Pulmonary artery endothelial cell (primary cell): ENCODE measurements at regions not wholly inside any gene's neighbourhood (a gene's known extent, or its start where the extent isn't known, plus 50 kb on each side); places are given as distances from the start of the nearest gene placed in this dataset.
A peak's percentile ranks its signal among the peaks of the same experiment; 100 is the strongest.

Experiments
- DNase-seq: peaks from one replicate; pipeline ENCODE4 v3.0.0-alpha.2; 2011; ENCODE audit warnings: low read depth, low spot score

DNA sequence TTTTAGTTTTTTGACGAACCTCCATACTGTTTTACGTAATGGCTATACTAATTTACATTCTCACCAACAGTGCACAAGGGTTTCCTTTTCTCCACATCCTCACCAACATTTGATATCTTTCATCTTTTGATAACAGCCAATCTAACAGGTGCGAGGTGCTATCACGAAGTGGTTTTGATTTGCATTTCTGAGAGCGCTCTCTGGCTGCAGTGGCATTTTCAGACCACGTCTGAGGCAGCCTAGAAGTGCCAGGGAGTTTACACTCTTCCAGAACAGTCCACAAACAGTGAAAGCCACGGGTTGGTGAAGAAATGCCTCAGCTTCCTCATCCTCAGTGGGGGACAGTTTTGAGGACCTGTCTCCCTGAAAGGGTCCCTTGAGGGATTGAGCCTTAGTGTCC lies 471.0 kb downstream of the BCOR start:
- no peak for DNase-seq

DNA sequence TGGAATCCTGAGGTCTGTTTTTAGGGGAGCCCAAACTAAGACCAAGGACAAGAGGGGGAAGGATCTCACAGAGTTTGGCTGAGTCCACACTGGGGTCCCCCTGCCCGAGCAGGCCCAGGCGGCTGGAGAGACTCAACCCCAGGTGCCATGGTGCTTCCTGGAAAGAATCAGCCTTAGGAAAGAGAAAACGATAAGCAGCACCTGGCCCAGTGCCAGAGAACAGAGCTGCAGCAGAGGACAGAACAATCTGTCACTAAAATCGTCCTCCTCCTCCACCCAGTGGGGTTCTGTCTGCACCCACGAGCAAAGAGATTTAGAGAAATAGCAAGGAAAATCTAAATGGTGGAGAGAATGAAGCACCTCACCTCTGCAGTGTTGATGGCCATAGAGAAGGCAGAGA lies 470.5 kb downstream of the BCOR start:
- no peak for DNase-seq

DNA sequence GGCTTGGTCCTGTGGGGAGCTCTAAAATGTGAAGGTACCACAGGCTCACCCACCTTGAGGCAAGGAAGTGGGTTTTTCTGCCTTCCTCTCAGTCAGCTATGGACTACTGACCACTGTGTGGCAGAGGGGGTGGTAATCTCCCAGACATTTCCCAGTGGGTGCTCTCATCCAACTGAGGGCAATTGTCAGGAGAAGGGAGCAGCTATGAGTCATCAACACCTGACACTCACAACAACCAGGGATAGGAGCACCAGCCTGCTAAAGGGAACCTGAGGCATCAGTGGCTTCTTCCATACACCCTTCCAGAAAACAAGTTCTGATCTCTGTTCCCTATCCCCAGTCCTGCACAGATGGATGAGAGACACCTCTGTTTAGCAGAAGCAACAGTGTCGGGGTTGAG lies 468.8 kb downstream of the BCOR start:
- DNase-seq: no peak

DNA sequence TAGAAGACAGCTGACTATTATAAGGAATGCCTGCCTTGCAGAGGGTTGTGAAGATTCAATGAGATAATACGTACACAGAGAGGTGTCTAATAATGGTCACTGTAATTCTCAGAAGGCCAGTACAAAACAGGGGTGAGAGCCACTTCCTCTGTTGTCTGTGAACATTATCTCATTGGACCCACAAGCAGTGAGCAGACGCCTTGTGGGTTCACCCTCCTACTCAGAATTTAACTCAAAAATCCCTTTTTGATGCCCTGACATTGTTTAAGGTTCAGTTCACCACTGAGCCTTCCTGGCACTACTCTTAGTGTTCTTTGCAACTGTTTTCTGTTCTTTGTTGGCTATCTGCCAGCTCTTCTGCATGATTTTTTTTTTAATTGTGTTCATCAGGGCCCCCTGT lies 467.4 kb downstream of the BCOR start:
- DNase-seq: no peak

DNA sequence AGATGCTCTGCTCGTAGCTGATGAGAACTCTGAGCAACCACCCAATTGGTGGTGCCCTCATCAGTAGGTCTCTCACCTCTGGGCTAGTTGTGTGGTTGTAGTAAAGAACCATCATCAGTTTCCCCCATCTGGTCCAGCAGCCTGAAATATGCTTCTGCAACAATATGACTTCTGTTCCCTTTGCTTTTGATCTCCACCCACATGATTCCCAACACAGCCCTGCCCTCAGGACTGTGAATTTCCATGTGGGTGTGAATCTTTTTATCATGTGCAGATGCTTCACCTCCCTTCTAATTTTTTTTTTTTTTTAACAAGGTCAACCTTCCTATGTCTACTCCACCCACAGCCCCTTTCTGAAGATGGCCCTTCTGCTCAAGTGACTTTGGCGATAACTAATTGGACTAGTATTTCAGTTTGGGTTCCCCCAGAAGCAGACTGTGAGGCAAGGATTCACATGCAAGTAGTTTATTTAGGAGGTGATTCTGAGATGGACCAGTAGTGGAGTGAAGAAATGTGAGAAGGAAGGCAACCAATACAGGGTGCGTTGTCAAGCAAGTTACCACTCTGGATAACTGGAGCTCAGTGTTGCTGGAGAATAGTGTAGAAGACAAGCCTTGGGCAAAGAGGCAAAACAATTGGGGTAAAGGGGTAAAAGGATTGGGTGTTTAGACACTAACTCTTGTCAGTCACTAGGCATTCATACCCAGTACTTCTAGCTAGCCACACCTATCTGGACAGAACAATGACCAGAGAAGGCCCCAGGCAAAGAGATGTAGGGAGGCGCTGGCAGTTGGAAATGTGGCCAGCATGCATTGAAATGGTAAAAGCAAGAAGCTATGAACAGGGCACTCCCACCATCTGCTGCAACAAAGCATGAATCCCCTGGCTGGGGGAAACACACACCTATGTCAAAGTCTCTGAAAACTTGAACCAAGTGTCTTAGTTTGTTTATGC lies 466.2 kb downstream of the BCOR start:
- no peak for DNase-seq

DNA sequence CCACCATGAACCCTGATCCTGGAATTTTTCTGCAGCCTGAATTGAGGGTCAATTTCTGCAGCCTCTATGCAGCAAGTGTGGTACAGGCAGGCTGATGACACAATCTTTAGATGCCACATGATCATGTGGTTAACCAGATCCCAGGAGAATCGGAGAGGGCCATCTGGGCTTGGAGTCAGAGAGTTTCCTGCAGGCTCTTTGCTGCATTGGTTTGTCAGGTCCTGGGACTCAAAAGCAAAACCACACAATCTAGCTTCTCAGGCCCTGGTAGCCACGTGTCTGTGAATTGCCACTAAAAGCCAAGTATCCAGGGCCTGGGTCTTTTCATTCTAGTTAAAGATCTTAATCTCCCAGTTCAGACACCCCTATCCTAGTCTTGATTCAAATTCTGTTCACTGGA lies 464.5 kb downstream of the BCOR start:
- no peak for DNase-seq

DNA sequence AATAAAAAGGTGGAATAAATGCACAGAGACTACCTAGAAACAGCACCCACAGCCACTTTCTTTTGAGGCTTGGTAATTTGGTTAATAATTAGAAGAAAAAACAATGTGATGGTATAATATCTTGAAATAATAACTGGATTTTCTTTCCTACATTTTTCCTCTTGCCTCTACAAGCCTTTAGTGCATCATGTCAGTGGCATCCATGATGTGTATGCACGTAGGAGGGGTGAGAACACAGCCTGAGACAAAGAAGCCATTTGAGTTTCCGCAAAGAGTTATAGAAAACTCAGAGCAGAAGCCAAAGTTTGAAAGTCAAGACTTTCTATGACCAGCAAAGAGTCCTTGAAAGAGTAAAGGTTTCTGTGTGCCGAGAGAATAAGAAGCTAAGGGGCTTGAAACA lies 461.3 kb downstream of the BCOR start:
- DNase-seq: no peak

DNA sequence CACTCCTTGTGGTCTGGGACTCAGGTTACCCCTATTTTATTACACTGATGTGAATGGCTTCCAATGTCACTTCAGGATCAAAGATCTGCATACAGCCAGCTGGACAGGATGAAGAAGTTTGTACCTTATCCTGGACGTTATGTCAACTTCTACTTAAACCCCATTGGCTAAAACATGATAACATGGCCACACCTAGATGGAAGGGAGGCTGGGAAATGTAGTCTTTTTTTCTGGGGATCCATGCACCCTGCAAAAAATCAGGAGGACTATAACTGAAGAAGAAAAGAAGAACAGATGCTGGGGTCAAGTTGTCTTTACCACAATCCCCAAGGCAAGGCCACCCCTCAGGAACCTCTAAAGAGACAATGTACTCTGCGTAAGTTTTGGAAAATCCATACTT lies 459.2 kb downstream of the BCOR start:
- no peak for DNase-seq

DNA sequence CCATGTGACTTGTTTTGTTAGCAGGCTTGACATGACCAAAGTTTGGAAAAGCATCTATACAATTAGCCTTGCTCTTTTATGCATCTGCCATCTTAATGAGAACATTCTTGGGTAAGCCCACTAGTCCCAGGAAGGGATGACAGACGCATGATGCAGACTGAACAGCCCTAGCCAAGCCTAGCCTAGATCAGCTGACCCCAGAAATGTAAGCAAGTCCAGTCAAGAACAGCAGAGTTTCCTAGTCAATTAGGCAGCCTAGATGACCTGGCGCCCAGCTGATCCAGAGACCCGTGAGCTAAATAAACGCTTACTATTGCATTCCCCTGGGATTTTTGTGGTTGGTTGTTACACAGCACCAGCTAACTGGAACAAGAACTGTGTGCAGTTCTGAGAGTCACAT lies 457.9 kb downstream of the BCOR start:
- DNase-seq: no peak

DNA sequence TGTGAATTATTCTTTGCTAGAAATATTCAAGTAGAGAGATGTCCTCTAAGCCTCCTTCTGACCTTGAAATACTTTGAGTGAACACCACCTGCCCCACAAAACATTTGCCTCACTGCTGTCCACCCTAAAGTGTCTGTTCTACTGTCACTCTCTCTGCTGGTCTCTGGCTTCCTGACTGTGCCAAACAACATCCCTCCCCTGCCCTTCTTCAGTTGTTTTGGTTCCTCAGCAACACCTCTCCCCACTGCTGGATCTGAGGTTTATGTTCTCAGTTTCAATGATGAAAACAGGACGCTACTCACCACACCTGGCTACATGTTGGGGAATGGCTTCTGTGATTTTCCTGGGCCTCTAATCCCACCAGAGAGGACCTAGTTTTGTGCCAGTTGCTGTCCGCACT lies 456.9 kb downstream of the BCOR start:
- DNase-seq: no peak

DNA sequence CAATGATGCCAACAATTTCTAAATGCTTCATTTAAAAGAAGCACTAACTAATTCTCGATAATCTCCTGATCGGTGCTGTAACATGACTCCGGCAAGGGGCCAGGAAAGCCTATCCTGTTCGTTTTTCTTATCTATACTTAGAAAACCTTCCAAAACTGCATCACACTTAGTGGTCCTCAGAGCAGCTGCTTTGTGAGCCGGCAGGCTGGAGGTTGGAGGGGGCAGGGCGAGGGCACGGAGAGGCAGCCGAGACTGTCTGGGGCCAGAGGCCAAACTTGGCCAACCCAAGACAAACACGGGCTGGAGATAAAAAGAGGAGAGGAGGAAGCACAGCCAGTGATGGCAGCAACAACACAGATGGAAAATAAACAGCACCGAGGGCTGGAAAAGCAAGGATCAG lies 455.7 kb downstream of the BCOR start:
- no peak for DNase-seq

DNA sequence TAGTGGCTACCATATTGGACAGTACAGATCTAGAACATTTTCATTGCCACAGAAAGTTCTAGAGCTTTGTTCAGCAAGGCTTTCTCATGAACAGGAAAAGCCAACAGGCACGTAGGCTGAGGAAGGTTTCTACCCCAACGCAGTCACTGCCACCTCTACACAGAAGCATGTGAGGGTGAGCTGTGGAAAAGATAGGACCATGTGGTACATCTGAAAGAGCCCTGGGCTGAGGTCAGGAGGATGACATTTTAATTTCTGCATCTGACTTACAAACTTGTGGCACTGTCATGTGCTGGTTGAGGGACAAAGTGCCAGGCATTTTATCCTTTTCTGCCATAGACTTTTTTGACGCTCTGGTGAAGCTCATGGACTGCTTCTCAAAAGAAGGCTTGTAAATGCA lies 454.2 kb downstream of the BCOR start:
- no peak for DNase-seq

DNA sequence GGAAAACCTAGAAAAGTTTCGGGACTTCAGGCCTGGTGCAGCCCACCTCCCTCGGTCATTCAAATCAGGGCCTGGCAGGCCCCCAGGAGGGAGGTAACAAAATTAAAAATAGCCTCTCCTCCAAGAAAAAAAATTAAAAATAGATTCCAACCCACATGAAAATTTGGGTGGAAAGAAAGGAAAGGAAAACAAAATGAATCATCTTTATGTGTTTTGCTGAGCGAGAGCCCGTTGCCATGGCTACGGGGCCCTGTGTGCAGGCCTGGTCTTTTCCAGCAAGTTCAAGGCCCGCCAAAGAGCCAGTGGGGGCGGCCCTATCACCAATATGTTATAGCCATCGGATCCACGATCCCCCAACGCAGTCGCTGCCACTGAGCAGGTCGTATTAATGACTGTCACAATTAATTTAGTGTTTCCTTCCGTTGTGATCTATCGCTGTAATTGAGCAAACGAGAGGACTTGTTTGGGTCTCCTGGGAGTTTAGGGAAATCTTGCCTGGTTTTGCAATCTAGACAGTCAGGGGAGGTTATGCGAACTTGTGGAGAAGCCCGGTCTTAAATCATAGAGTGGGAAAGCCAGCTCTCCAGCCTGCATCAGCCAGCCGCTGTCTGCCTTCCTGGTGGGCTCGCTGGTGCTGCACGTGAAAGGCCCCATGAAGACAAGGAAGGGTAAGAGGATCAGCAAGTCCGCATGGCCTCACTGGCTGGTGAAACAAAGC lies 452.4 kb downstream of the BCOR start:
- DNase-seq: peak; percentile 26

DNA sequence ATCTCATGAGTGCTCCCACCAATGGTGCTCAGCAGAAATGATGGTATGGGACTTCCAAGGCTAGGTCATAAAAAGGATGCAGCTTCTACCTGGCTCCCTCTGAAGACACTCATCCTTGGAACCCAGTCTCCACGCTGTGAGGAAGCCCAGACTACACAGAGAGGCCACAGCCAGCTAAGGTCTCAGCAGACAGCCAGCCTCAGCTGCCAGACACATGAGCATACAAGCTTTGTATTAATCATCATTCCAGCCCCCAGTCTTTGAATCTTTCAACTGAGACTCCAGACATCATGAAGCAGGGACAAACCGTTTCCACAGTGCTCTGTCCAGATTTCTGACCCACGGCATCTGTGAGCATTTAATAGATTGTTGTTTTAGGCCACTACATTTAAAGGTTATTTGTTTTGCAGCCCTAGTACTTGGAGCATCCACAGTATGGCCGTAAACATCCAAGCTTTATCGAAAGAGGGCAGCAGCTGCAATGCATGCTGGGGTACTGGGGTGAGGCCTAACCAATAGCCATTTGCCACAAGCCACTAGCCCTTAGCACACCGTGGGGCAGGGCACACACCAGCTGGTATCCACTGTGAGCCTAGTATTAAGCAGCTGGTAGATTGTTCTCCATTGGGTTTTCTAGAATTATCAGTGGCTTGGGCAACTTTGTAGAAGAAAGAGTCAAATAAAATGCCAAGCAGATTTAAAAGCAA lies 449.1 kb downstream of the BCOR start:
- no peak for DNase-seq

DNA sequence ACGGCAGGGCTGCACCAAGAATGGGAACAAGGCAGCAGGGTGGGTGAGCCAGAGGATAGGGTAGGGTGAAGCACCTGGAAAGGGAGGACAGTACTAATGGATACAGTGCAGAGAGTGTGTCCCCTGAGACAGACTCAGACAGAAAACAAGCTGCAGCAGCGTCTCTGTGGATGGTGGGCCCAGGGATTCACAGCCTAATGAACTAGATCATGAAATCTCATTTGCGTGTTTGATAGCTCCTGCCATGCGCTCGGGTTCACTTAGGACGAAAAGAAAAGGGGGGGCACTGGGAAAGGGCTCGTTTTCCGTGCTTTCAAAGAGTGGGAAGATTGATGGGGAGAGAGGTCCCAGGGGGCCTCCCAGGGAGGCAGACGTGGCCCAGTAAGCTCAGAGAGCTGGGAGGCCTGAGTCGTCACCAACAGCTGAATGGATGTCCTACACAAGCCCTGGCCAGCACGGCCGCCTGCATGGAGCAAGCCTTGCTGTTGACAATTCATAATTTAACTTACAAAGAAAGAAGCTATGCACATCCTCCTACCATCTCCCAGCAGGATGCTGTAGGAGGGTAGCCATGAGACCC lies 446.9 kb downstream of the BCOR start:
- no peak for DNase-seq

DNA sequence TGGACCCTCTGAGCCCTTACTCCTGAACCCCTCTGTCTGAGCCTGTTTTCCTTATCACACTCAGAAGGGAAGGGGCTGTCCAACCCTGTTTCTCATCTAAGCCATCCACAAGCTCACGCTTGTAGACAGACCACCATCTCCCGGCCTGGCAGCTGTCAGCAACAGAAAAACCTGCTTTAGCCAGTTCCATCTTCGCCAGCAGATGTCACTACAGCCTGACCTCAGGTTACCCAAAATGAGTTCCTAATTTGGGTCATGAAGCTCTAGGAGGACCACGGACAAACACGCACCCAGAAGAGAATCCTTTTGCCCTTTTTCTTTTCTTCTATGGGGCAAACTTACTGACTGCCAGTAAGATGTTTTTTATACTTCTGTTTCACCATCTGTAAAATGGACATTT lies 445.4 kb downstream of the BCOR start:
- DNase-seq: no peak

DNA sequence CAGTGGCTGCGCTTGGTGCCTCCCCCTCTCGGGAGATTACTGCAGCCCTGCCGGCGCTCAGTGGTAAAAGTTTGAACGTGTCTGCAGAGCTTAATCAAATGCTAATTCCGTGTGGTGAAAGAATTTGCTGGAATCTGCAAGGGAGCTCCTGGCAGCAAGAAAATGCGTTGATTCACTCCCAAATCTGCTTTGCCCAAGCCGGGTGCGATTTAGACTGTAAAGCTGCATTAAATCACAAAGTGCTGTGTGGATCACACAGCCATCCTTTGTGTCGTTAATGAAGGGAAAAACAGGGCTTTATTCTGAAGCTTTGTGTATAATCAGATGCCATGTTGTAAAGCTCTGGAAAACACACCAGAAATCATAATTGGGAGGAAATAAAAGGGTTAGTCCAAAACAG lies 444.1 kb downstream of the BCOR start:
- DNase-seq: no peak

DNA sequence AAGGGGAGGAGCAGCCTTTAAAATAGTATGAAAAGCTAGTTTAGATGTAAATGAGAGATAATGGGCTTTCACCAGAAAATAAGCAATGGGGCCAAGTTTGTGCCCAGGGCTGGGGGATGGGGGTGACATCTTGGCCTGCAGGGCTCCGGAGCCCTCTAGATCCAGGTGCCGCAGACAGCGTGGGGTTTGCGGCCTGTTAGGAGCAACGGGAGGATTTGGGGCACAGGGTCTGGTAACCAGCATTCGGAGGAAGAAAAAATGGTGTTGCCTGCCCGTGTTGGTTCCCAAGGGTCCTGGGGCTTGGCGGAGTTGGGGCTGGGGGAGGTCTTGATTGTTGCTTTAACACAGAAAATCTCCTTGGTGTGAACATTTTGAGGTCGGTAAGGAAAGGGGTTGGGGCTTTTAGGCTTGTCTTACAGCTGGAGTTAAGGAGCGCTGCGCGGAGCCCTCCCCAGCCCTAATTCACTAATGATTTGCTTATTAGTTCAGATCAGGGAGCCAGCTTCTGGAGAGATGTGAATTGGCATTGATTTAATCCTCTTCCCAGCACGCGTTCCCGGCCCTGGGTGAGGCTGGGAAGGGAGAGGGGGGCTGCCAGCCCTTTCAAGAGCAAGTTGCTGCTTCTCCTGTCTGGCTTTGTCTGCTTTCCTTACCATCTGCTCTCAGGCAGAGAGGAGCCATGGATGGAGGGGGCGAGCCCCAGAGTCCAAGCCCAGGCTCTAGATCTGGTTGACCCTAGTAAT lies 443.4 kb downstream of the BCOR start:
- DNase-seq: no peak

DNA sequence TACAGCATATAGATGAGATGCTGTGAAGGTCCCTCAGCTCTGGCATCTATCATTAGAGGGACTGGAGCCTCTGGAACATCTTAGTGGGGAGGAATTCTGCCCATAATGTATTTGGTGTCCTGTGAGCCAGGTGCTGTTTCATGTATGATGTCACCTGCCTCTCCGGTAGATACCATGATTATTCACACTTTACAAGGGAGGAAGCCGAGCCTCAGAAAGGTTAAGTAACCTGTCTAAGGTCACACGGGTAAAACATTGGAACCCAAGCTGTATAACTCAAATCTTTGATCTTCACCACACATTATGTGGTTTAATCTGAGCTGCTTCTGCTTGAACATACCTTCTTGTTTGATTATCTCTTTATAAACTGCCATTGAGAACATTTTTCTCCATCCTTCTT lies 442.8 kb downstream of the BCOR start:
- no peak for DNase-seq

DNA sequence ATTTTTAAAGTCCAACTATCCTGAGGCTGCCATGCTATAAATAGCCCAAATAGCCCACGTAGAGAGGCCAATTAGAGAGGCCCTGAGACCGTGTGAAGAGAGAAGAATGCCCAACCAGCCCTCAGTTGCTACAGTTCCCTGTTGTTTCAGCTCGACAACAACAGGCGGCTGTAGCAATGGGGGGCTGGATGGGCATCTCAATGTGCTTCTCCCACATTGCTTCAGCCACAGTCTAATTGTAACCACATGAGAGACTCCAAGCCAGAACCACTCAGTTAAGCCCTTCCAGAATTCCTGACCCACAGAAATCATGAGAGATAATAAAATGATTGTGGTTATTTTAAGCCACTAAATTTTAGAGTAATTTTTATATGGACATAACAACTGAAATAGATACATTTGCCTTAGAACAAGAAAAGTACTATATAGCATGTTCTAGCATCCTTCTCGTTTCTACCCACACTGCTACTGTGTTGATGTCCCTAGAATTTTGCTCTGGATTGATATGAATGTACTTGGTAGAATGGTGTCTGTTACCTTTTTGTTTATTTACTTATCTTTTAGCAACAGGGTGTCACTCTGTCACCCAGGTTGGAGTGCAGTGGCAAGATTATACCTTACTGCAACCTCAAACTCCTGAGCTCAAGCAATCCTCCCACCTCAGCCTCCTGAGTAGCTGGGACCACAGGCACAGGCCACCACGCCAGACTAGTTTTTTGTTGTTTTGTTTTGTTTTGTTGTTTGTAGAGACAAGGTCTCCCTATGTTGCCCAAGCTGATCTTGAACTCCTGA lies 436.4 kb downstream of the BCOR start:
- no peak for DNase-seq
